HCT116 (cell line): ENCODE measurements at regions not wholly inside any gene's neighbourhood (a gene's known extent, or its start where the extent isn't known, plus 50 kb on each side); places are given as distances from the start of the nearest gene placed in this dataset.

Experiments
- ATAC-seq: fragments of 200-7000 bp; cut with Tn5 transposase; 2 replicates; pipeline ENCODE4 v1.9.1; 2020; ENCODE audit warnings: mild to moderate bottlenecking, moderate library complexity
- BruUV-seq: library from RNA; stranded (reverse); fragments of 400-500 nt; replicated peaks from 2 replicates; lab custom pipeline; 2021; lab: Mats Ljungman, UMichigan
- CTCF ChIA-PET: fragments of 300-600 bp; sonication (Branson Sonifier 250); formaldehyde crosslinking; loops from one replicate; lab custom pipeline; 2021; ENCODE audit warnings: antibody characterized with exemption; lab: Charles Lee
- POLR2A ChIA-PET: fragments of 300-600, 350-600 bp; sonication (Branson Sonifier 250); formaldehyde crosslinking; loops from one replicate; lab custom pipeline; 2021; ENCODE audit warnings: antibody characterized with exemption; lab: Charles Lee
- RAD21 ChIA-PET, 2 experiments: fragments of 300-600 bp; sonication (Branson Sonifier 250); formaldehyde crosslinking; loops; one replicate each; lab custom pipeline; 2023; ENCODE audit warnings: low total read pairs in 2 of 2; ENCODE audit not compliant: uncharacterized antibody in 2 of 2, unreplicated experiment in 2 of 2, low non-redundant PET in 1 of 2; lab: Charles Lee
- DNase-seq: peaks from one replicate; pipeline ENCODE4 v3.0.0-alpha.2; 2010; ENCODE audit warnings: low read depth, low spot score
- H2AFZ ChIP-seq: fragments of 200-600 bp; shearing (Covaris generic), sonication (generic); 2 replicates; pipeline ENCODE4 v1.6.1; 2017; ENCODE audit warnings: low read depth, mixed run types, mixed read lengths, antibody characterized with exemption, low read length; ENCODE audit not compliant: poor library complexity, severe bottlenecking
- H3K27ac ChIP-seq: 2 replicates; pipeline ENCODE4 v1.5.1; 2012; ENCODE audit warnings: low read depth, low read length
- H3K27me3 ChIP-seq: fragments of 200-600 bp; sonication (generic); 2 replicates; pipeline ENCODE4 v1.6.1; 2016; ENCODE audit warnings: mixed run types, low read length, mixed read lengths; ENCODE audit not compliant: insufficient read depth
- H3K36me3 ChIP-seq, 2 experiments: fragments of 200-500 bp in 1 of 2; fragments of 200-600 bp in 1 of 2; sonication (Bioruptor generic) in 1 of 2; sonication (generic) in 1 of 2; 2 replicates each; pipeline versions ENCODE4 v1.5.1 to v1.6.1; 2014 to 2016; ENCODE audit warnings: low read length in 2 of 2, inconsistent platforms in 1 of 2, mixed read lengths in 1 of 2, mixed run types in 1 of 2; ENCODE audit not compliant: insufficient read depth in 2 of 2, control insufficient read depth in 1 of 2
- H3K4me1 ChIP-seq, 2 experiments: fragments of 200-600 bp in 1 of 2; sonication (generic) in 1 of 2; 2 replicates each; pipeline versions ENCODE4 v1.5.1 to v1.6.1; 2012 to 2017; ENCODE audit warnings: low read length in 2 of 2, inconsistent platforms in 1 of 2, mild to moderate bottlenecking in 1 of 2, mixed read lengths in 1 of 2, mixed run types in 1 of 2, moderate library complexity in 1 of 2; ENCODE audit not compliant: insufficient read depth in 2 of 2, control insufficient read depth in 1 of 2
- H3K4me2 ChIP-seq: fragments of 200-600 bp; sonication (generic); 2 replicates; pipeline ENCODE4 v1.6.1; 2017; ENCODE audit warnings: mixed run types, low read length, mixed read lengths
- H3K4me3 ChIP-seq, 2 experiments: fragments of 200-600 bp in 1 of 2; sonication (generic) in 1 of 2; replicated peaks in 1 of 2; 2 replicates each; pipeline ENCODE4 v1.5.1; 2011 to 2016; ENCODE audit warnings: low read length in 2 of 2, control low read depth in 1 of 2, low read depth in 1 of 2, mild to moderate bottlenecking in 1 of 2, mixed read lengths in 1 of 2, mixed run types in 1 of 2
- H3K79me2 ChIP-seq: fragments of 200-600 bp; sonication (generic); 2 replicates; pipeline ENCODE4 v1.6.1; 2017; ENCODE audit warnings: mild to moderate bottlenecking, mixed run types, low read length, moderate library complexity, mixed read lengths; ENCODE audit not compliant: insufficient read depth
- H3K9ac ChIP-seq: fragments of 200-600 bp; sonication (generic); 2 replicates; pipeline ENCODE4 v1.6.1; 2016; ENCODE audit warnings: low read length, mixed read lengths
- H3K9me2 ChIP-seq: fragments of 200-600 bp; sonication (generic), shearing (Covaris generic); 2 replicates; pipeline ENCODE4 v1.6.1; 2017; ENCODE audit warnings: mixed run types, mild to moderate bottlenecking, moderate library complexity; ENCODE audit not compliant: insufficient read depth
- H3K9me3 ChIP-seq, 2 experiments: fragments of 200-500 bp in 1 of 2; fragments of 200-600 bp in 1 of 2; sonication (Bioruptor generic) in 1 of 2; sonication (generic) in 1 of 2; 2 replicates each; pipeline ENCODE4 v1.6.1; 2014 to 2017; ENCODE audit warnings: low read length in 2 of 2, mixed read lengths in 2 of 2, inconsistent platforms in 1 of 2, low read depth in 1 of 2, mild to moderate bottlenecking in 1 of 2, mixed run types in 1 of 2, moderate library complexity in 1 of 2; ENCODE audit not compliant: control insufficient read depth in 1 of 2, insufficient read depth in 1 of 2
- H4K20me1 ChIP-seq: fragments of 200-600 bp; sonication (generic), shearing (Covaris generic); 2 replicates; pipeline ENCODE4 v1.6.1; 2017; ENCODE audit warnings: mixed run types, mild to moderate bottlenecking, moderate library complexity; ENCODE audit not compliant: insufficient read depth
- ATF3 ChIP-seq: IDR thresholded peaks from 2 replicates; pipeline ENCODE4 v1.6.1; 2012
- CTCF ChIP-seq, 3 experiments: fragments of 200-600 bp in 1 of 3; sonication (generic) in 1 of 3; IDR thresholded peaks in 2 of 3; conservative IDR thresholded peaks in 1 of 3; 2 replicates each; pipeline ENCODE4 v1.5.1; 2012 to 2017; ENCODE audit warnings: low read depth in 2 of 3, low read length in 2 of 3, antibody characterized with exemption in 1 of 3, borderline replicate concordance in 1 of 3, control low read depth in 1 of 3, mild to moderate bottlenecking in 1 of 3, mixed read lengths in 1 of 3, mixed run types in 1 of 3, moderate library complexity in 1 of 3; ENCODE audit not compliant: insufficient read depth in 1 of 3
- EZH2phosphoT487 ChIP-seq: fragments of 200-600 bp; IDR thresholded peaks from 2 replicates; pipeline ENCODE4 v1.6.1; 2018; ENCODE audit warnings: antibody characterized with exemption, borderline replicate concordance
- POLR2A ChIP-seq: IDR thresholded peaks from 2 replicates; pipeline ENCODE4 v1.7.0; 2011; ENCODE audit warnings: borderline replicate concordance; ENCODE audit not compliant: insufficient read depth, insufficient read length; ENCODE audit errors: extremely low read depth
- RAD21 ChIP-seq: IDR thresholded peaks from 2 replicates; pipeline ENCODE4 v1.6.1; 2012; ENCODE audit warnings: low read depth, mild to moderate bottlenecking
- REST ChIP-seq: IDR thresholded peaks from 2 replicates; pipeline ENCODE4 v1.6.1; 2012; ENCODE audit warnings: low read depth
- ZNF274 ChIP-seq: fragments of 200-500 bp; sonication (Bioruptor generic); IDR thresholded peaks from 2 replicates; pipeline ENCODE4 v1.6.1; 2014; ENCODE audit warnings: mild to moderate bottlenecking, low read depth, low read length, inconsistent platforms
- intact Hi-C: fragments of 100-400 bp; cut with micrococcal nuclease; formaldehyde crosslinking; loops from 2 replicates; pipeline ENCODE4 v1.10.0; 2022

GRCh38 chr1:217953330-217953729, 322.2 kb downstream of the SPATA17 start:
- H3K9me2 ChIP-seq: no peaks in the 10 kb centered on the region
- H3K9ac ChIP-seq: no peak overlapping the region
- H4K20me1 ChIP-seq: no peaks in the 10 kb centered on the region
- CTCF ChIA-PET: no interaction called here
- RAD21 ChIA-PET: no interaction called here
- H3K9me3 ChIP-seq: no peaks in the 10 kb centered on the region
- POLR2A ChIA-PET: no interaction called here
- H3K79me2 ChIP-seq: no peaks in the 10 kb centered on the region
- ATAC-seq (no peak), DNase-seq (no peak)
- no peak overlapping the region for H3K27ac ChIP-seq
- BruUV-seq: no TSS peak
- no peaks in the 10 kb centered on the region for H3K27me3 ChIP-seq
- TF ChIP-seq ATF3 (no peak), REST (no peak), POLR2A (no peak), ZNF274 (no peak), RAD21 (no peak), CTCF (IDR thresholded peaks at IDR 0.05 in 2 of 3, conservative IDR thresholded peaks at IDR 0.05 in 1 of 3; ENCODE audit: borderline replicate concordance in 1 of 3, insufficient read depth in 1 of 3, low read depth in 2 of 3, low read length in 2 of 3) (no peak), EZH2phosphoT487 (no peak)
- intact Hi-C loops: no loop called here
- no peaks in the 10 kb centered on the region for H3K36me3 ChIP-seq
- H3K4me2 ChIP-seq: no peak overlapping the region
- H3K4me1 ChIP-seq: peaks cover 0 to 6% of the 10 kb centered on the region in 2 experiments; a peak in 2 of 4 replicates
- no peak overlapping the region for H3K4me3 ChIP-seq
- no peak overlapping the region for H2AFZ ChIP-seq
